Transverse colon (tissue), 3 donors: ENCODE measurements at regions not wholly inside any gene's neighbourhood (a gene's known extent, or its start where the extent isn't known, plus 50 kb on each side); places are given as distances from the start of the nearest gene placed in this dataset.

Source experiments
- CTCF ChIP-seq, 5 experiments: fragments of 200-600 bp in 3 of 5; fragments of 450-650 bp in 2 of 5; sonication (generic) in 3 of 5; IDR thresholded peaks; 1 replicate in 2 of 5; 2 replicates in 3 of 5; pipeline ENCODE4 v1.5.1; 2016 to 2017; ENCODE audit warnings: antibody characterized with exemption in 5 of 5, inconsistent platforms in 3 of 5, mild to moderate bottlenecking in 2 of 5, moderate library complexity in 1 of 5
- POLR2A ChIP-seq: fragments of 450-650 bp; IDR thresholded peaks from one replicate; pipeline ENCODE4 v1.6.1; 2016; ENCODE audit warnings: antibody characterized with exemption, mild to moderate bottlenecking, moderate library complexity

GRCh38 chr11:81207421-81208054, 1526.1 kb downstream of the FAM181B start:
- TF ChIP-seq CTCF (IDR thresholded peaks at IDR 0.05) (no peak), POLR2A (no peak)
